ENCODE measurements at regions not wholly inside any gene's neighbourhood (a gene's known extent, or its start where the extent isn't known, plus 50 kb on each side); places are given as distances from the start of the nearest gene placed in this dataset.
A peak's percentile ranks its signal among the peaks of the same experiment; 100 is the strongest.

DNA sequence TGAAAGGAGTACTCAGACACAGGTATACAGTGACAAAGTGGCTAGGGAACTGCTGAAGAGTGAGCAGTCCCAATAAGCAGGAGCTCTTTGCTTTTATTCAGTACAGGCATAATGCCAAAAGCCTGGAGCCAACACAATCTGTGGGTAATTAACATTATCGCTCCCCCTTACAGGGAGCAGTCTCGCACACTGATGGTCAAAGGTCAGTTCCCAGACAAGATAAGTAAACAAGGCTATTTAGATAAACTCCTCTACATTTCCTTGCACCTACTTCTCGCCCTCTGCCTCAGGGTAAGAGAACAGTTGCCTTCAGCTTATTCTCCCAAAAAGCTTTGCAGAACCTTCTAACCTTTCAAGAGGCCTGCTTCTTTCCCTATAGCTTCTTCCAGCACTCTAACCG is 73.9 kb upstream of the TAF9B start:
- Mint-ChIP-seq H3K4me3 (no peak overlapping the region), H3K27ac (no peak overlapping the region), H3K36me3 (peaks cover 0 to 8% of the 10 kb centered on the region in 2 donors), H3K9me3 (peaks cover 9 to 41% (median 24%) of the 10 kb centered on the region in 7 donors), H3K27me3 (no peaks in the 10 kb centered on the region), H3K4me1 (no peaks in the 10 kb centered on the region)
- ATAC-seq (ENCODE audit: low read depth in 2 of 2), result no peak
- DNase-seq, result no peak

DNA sequence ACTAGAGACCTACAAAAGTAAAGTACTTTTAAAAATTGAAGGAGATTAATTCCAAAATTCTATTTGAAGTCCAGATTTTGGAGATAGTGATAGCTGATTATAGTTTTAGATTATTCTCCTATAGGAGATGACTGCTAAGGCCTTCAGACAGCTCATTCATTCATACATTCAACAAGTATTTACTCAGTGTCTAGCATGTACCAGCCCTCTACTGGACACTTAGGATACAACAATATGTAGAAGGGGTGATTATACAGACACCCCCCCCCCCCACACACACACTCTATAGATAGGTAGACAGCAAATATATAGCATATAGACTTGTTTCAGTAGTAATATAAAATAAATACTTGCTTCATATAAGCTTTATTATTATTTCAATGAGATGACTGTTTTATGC is 60.4 kb upstream of the TAF9B start:
- H3K9me3 Mint-ChIP-seq, result peaks cover 0 to 4% (median 0%) of the 10 kb centered on the region in 7 donors
- ATAC-seq (ENCODE audit: low read depth in 2 of 2) (peak; percentile 48 to 53), DNase-seq (no peak)
- H3K27ac Mint-ChIP-seq, result no peak overlapping the region
- H3K27me3 Mint-ChIP-seq, result peaks cover 0 to 12% (median 5%) of the 10 kb centered on the region in 3 donors
- no peak overlapping the region for H3K4me3 Mint-ChIP-seq
- no peaks in the 10 kb centered on the region for H3K36me3 Mint-ChIP-seq
- H3K4me1 Mint-ChIP-seq, result no peaks in the 10 kb centered on the region
